SH-SY5Y (cell line): ENCODE measurements at regions not wholly inside any gene's neighbourhood (a gene's known extent, or its start where the extent isn't known, plus 50 kb on each side); places are given as distances from the start of the nearest gene placed in this dataset.

Experiments used
- GATA2 ChIP-seq: IDR thresholded peaks from 2 replicates; pipeline ENCODE4 v1.6.1; 2011; ENCODE audit warnings: mild to moderate bottlenecking, low read depth, low read length
- GATA3 ChIP-seq: IDR thresholded peaks from 2 replicates; pipeline ENCODE4 v1.6.1; 2011; ENCODE audit warnings: low read depth, mild to moderate bottlenecking, low read length, moderate library complexity

DNA sequence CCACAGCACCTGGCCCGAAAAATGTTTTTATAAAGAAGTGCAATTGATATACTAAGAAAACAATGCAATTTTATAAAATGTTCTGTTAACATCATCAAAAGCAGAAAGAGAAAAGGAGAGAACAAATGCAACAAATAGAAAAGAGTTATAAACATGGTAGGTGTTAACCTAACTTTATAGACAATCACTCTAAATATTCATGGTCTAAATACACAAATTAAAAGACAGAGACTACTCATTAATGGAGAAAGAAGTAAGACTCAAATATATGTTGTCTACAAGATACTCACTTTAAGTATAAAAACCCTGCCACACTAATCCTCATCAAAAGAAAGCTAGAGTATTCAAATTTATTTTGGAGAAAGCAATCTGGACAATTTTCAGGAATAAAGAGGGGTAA lies 425.3 kb upstream of the ANKRD30A start:
- TF ChIP-seq GATA3 (no peak), GATA2 (no peak)
